ENCODE measurements at regions not wholly inside any gene's neighbourhood (a gene's known extent, or its start where the extent isn't known, plus 50 kb on each side); places are given as distances from the start of the nearest gene placed in this dataset.
A peak's percentile ranks its signal among the peaks of the same experiment; 100 is the strongest.

DNA sequence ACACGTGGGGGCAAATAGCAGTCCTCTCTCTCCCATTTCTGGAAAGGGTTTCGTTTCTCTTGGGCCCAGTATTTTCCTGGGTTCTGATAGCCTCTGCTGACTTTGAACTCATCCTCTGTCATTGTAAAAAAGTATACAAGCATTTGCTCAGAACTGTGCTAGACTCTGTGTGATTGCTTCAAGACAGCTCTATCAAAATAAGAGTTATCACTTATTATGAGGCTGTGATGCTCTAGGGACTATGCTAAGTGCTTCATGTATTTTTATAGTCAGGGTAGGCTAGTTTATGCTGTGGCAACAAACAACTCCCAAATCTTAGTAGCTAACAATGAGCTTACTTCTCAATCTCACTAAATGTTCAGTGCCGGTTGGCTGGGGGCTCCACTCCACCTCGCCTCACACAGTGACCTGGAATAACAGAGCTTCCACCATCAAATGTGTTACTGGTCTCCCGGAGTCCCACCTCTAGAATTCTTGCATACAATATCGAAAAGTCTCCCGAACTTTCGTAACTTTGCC is 110.8 kb upstream of the CDC42EP3 start:
- no peak for DNase-seq (ENCODE audit: low spot score)

DNA sequence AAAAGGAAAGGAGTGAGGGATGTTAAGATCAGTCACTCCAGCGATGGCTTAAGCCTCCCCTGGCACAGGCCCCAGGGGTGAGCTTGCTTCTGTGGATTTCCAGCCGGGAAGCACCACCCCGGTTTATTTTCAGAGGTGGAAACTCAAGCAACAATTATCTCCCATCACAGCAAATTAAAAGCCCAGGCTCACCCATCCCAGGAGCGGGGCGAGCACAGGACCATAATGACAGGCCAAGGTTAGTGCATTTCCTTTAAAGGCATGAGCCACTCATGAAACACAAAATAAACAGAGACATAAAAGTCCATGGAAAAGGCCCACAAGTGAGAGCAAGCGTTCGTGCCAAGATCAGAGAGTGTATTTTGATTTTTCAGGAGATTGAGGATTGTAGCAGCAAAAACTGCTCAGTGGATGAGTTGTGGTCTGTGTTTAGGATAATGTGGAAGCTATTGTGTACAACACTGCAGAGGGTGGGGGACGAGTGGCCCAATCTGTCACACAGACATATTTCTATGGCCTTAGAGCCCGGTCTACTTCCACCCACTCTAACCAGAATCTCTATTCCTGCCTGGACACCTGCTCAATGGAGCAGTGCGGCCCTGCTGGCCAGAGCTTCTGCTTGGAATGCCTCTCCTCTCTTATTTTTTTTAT is 111.4 kb upstream of the CDC42EP3 start:
- no peak for DNase-seq (ENCODE audit: low spot score)

- DNase-seq (ENCODE audit: low spot score) = no peak
These were observed 112.1 kb upstream of the CDC42EP3 start for GRCh38 chr2:37783545-37783944.

DNA sequence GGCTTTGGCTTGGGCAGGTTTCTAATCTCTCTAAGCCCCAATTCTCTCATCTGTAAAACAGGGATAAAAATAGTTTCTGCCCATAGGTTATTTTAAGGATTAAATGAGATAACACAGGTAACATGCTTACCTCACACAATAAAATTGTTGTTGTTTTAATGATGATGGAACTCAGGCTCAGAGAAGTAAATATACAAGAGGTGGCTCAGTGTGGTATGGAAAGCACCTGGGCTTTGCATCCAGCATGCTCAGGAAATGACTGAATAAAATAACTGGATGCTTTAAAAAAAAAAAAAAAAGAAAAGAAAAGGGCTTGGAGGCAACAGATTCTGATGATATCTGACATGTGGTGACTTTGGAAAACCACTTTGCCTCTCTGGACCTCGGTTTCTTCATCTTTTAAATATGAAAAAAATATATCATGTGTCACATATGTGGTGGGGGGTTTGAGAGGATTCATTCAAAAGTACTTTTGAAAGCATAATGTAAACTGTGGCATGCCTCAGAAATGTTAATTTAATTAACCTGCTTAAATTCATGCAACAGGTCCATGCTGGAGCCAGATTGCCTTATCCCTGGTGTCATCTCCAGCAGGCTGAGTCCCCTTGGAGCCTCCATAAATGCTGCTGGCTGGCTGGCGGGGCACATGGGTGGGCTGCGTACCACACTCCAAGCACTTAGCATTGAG is 112.8 kb upstream of the CDC42EP3 start:
- no peak for DNase-seq (ENCODE audit: low spot score)

DNA sequence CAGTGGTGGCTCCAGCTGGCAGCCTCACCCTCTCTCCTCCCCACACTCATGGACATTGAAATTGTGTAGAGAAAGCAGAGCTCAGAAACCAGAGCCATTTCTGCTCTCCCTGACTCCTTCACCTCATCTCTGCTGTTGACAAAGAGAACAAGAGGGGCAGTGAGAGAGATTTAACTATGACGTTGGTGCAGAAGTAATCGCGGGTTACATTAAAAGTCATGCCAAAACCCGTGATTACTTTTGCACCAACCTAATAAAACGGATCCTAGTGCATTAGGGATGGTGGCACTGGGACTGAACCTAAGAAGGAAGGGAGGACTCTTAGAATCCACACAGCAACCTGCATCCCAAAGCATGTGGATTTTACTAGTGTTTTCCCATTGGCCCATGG is 113.3 kb upstream of the CDC42EP3 start:
- no peak for DNase-seq (ENCODE audit: low spot score)

GRCh38 chr2:37786191-37786698 is 114.8 kb upstream of the CDC42EP3 start:
- DNase-seq (ENCODE audit: low spot score) = no peak

GRCh38 chr2:37786854-37787253 is 115.4 kb upstream of the CDC42EP3 start:
- DNase-seq (ENCODE audit: low spot score) = peak; percentile 28

DNA sequence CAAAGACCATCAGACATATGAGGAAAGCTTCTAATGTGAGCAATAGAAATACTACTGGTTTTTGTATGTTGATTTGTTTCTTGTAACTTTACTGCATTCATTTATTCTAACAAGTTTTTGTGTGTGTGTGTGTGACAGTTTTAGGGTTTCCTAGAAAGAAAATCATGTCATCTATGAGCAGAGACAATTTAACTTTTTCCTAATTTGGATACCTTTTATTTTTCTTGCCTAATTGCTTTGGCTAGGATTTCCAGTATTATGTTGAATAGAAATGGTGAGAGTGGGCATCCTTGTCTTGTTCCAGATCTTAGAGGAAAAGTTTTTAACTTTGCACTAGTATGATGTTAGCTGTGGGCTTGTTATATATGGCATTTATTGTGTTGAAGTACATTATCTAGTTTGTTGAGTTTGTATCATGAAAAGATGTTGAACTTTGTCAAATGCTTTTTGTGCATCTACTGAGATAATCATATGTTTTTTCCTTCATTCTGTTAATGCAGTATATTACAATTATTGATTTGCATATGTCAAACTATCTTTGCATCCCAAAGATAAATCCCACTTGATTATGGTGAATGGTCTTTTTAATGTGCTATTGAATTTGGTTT is 117.3 kb upstream of the CDC42EP3 start:
- no peak for DNase-seq (ENCODE audit: low spot score)

DNA sequence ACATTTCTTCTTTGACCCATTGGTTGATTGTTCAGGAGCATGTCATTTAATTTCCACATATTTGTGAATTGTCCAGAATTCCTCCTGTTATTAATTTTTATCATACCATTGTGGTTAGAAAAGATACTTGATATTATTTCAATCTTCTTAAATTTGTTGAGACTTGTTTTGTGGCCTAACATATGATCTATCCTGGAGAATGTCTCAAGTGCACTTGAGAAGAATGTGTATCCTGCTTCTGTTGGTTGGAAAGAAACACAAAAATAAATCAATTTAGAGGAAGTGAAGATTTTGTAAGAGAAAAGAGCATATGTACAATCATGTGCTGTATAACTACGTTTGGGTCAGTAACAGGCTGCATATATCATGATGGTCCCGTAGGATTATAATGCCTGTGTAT is 118.6 kb upstream of the CDC42EP3 start:
- no peak for DNase-seq (ENCODE audit: low spot score)

DNA sequence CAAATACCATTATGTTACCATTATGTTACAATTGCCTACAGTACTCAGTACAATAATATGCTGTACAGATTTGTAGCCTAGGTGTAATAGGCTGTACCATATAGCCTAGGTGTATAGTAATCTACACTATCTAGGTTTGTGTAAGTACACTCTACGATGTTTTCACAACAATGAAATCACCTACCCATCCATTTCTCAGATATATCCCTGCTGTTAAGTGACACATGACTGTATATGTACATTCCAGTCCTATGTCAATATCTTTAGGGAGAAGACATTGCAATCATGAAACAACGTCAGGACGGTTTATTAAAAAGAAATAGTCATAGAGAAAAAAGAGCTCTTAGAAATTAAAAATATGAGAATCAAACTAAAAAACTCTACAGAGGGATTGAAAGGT is 119.0 kb upstream of the CDC42EP3 start:
- DNase-seq (ENCODE audit: low spot score) = no peak

DNA sequence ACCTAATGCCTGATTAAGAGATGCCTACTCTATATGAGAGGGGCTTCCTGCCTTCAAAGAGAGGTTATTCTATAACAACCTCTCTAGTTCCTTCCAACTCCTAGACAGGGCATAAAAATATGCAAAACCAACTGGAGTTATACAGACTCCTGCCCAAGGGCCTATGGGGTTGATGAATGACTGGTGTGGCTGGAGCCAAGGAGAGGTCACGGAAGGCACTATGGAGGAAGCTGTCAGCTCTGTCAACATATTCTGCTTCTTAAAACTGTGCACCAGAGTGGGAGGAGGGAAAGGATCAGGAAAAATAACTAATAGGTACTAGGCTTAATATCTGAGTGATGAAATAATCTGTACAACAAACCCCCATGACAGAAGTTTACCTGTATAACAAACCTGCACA is 120.9 kb upstream of the CDC42EP3 start:
- no peak for DNase-seq (ENCODE audit: low spot score)

DNA sequence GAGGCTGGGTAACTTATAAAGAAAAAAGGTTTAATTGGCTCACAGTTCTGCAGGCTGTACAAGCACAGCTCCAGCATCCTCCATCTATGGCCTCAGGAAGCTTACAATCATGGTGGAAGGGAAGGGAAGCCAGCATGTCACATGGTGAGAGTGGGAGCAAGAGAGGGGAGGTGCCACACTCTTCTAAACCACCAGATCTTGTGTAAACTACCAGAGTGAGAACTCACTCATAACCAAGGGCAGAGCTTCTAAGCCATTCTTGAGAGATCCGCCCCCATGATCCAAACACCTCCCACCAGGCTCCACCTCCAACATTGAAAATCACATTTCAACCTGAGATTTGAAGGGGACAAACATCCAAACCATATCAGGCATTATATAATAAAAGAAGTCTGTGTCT is 121.6 kb upstream of the CDC42EP3 start:
- DNase-seq (ENCODE audit: low spot score) = no peak

GRCh38 chr2:37794717-37795116 is 123.3 kb upstream of the CDC42EP3 start:
- DNase-seq (ENCODE audit: low spot score) = no peak

- no peak for DNase-seq (ENCODE audit: low spot score)
These were observed 124.0 kb upstream of the CDC42EP3 start for GRCh38 chr2:37795456-37795855.

- DNase-seq (ENCODE audit: low spot score) = no peak
These were observed 124.5 kb upstream of the CDC42EP3 start for GRCh38 chr2:37795938-37796337.

DNA sequence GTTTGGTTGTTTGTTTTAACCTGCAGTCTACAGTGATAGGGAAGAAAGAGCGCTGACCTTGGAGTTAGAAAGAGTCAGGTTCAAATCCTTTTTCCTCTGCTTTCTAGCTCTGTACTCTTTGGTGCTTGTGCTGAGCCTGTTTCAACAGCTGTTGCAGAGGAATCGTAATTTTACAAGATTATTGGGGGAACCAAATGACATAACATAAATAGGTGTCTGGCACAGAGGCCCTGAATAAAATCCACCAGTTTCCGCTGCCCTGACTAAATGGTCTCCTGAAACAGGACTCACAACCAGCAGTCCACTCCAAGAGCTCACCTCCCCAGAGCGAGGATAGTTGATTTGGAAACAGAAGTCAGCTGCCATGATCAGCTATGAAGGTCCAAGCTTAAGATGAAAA is 125.0 kb upstream of the CDC42EP3 start:
- no peak for DNase-seq (ENCODE audit: low spot score)

GRCh38 chr2:37797081-37797480 is 125.6 kb upstream of the CDC42EP3 start:
- no peak for DNase-seq (ENCODE audit: low spot score)

- no peak for DNase-seq (ENCODE audit: low spot score)
These were observed 126.6 kb upstream of the RMDN2 start for GRCh38 chr2:37798315-37799005.

DNA sequence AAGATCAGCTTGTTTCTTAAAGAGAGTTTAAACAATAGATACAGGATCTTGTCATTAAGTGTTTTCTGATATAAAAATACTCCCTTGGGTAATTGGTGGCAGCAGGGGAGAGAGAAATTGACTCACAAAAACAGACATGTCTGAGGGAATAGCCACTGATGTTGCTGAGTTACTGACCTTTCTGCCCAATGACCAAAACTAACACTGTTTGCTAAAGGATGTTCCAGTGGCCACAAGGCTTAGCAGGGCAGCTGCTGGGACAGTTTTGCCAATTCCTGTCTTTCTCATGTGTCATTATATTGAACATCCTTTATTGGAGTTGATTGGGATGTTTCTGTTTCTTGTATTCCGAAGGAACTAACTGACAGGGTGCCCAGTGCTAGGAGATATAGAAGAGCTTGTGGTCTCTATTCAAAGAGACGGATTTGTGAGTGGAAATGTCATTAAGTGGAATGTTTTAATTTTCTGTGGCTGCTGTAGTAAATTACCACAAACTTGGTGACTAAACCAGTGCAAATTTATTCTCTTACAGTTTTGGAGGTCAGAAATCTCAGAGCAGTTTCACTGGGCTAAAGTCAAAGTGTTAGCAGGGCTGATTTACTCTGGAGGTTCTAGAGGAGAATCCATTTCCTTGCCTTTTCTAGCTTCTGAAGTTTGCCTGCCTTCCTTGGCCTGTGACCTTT is 124.8 kb upstream of the RMDN2 start:
- DNase-seq (ENCODE audit: low spot score) = no peak

DNA sequence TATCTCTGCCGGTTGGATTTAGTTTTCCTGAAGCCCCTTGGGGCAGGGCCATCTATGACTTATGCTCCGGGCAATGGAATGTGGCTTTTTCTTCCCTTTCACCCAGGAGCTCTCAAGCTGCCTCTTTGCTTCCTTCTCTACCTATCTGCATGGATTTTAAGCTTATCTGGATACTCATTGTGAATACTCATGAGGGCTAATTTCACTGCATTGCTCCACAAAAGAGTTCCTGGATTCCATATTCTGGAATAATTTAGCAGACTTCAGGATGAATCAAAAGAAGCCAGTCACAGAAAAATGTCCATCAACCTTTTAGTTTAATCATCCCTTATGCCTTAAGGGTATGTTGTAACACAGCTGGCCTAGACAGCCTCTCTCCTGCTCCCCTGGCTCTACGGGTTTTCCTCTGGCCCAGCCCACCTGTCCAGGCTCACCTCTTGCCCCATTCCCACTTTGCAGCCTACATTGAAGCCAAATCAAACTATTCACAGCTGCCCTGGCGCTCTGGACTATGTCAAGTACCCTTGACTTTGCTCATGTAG is 122.8 kb upstream of the RMDN2 start:
- DNase-seq (ENCODE audit: low spot score) = no peak

GRCh38 chr2:37802899-37803379 is 122.1 kb upstream of the RMDN2 start:
- no peak for DNase-seq (ENCODE audit: low spot score)

Data from mucosa of gallbladder (tissue), 1 donor.